ENCODE measurements at regions not wholly inside any gene's neighbourhood (a gene's known extent, or its start where the extent isn't known, plus 50 kb on each side); places are given as distances from the start of the nearest gene placed in this dataset.
"Not testable (repeated sequence)": the region's sequence is repeated elsewhere in the genome, so short reads cannot be mapped to it uniquely, and the experiment has no call there.

- H3K4me3 ChIP-seq (ENCODE audit: low read depth, low read length): no peak overlapping the region
- no peak for TF ChIP-seq HIC1 (tag by site-specific recombination; IDR thresholded peaks at IDR 0.05)
- TF ChIP-seq ZNF23 (tag by site-specific recombination; IDR thresholded peaks at IDR 0.05; ENCODE audit: borderline replicate concordance): no peak
- TF ChIP-seq ZNF341 (tag by site-specific recombination; IDR thresholded peaks at IDR 0.05; ENCODE audit: low read depth): no peak
- no peak for TF ChIP-seq GLI4 (tag by site-specific recombination; IDR thresholded peaks at IDR 0.05)
- TF ChIP-seq ZNF518A (tag by site-specific recombination; conservative IDR thresholded peaks at IDR 0.05; ENCODE audit: low read depth): no peak
- no peak for TF ChIP-seq ZBTB11 (tag by site-specific recombination; conservative IDR thresholded peaks at IDR 0.05; ENCODE audit: low read depth)
- TF ChIP-seq ZNF335 (tag by site-specific recombination; conservative IDR thresholded peaks at IDR 0.05): no peak
- no peak for TF ChIP-seq ZNF433 (tag by site-specific recombination; IDR thresholded peaks at IDR 0.05; ENCODE audit: low read depth)
- no peak for TF ChIP-seq ZBTB7A (tag by site-specific recombination; IDR thresholded peaks at IDR 0.05; ENCODE audit: low read depth)
- no peak for TF ChIP-seq ZNF571 (tag by site-specific recombination; IDR thresholded peaks at IDR 0.05)
- no peak for TF ChIP-seq ZNF114 (tag by site-specific recombination; IDR thresholded peaks at IDR 0.05)
- TF ChIP-seq ELK4 (IDR thresholded peaks at IDR 0.05; ENCODE audit: borderline replicate concordance, low read depth, low read length): no peak
- no peak for TF ChIP-seq ZNF174 (tag by site-specific recombination; IDR thresholded peaks at IDR 0.05)
- TF ChIP-seq ZNF112 (tag by site-specific recombination; IDR thresholded peaks at IDR 0.05): no peak
- POLR2A ChIA-PET: no interaction called here
Observed at GRCh38 chr10:33052263-33052875, 94.3 kb upstream of the ITGB1 start.

GRCh38 chr10:33049963-33050920, 92.2 kb upstream of the ITGB1 start:
- H3K4me1 ChIP-seq (ENCODE audit: control insufficient read depth, insufficient read depth, low read length); CTCF ChIA-PET; H3K36me3 ChIP-seq (ENCODE audit: control insufficient read depth in 2 of 2, insufficient read depth in 1 of 2, low read length in 2 of 2); H3K9me3 ChIP-seq (ENCODE audit: control insufficient read depth, insufficient read depth, low read depth, low read length); H3K27ac ChIP-seq (ENCODE audit: extremely low read depth, low read depth, low read length); H3K4me3 ChIP-seq (ENCODE audit: low read depth, low read length); POLR2A ChIA-PET: not testable (repeated sequence)

More at GRCh38 chr10:33052263-33052875, 94.3 kb upstream of the ITGB1 start:
- Histone ChIP-seq H3K4me1 (ENCODE audit: control insufficient read depth, insufficient read depth, low read length) (no peaks in the 10 kb centered on the region), H3K36me3 (ENCODE audit: control insufficient read depth in 2 of 2, insufficient read depth in 1 of 2, low read length in 2 of 2) (no peaks in the 10 kb centered on the region), H3K27ac (ENCODE audit: extremely low read depth, low read depth, low read length) (no peak overlapping the region), H3K9me3 (ENCODE audit: control insufficient read depth, insufficient read depth, low read depth, low read length) (no peaks in the 10 kb centered on the region)
- CTCF ChIA-PET: no interaction called here

All from HEK293 (cell line).